Mucosa of descending colon (tissue), 3 donors: ENCODE measurements at regions not wholly inside any gene's neighbourhood (a gene's known extent, or its start where the extent isn't known, plus 50 kb on each side); places are given as distances from the start of the nearest gene placed in this dataset.
"Not testable (repeated sequence)": the region's sequence is repeated elsewhere in the genome, so short reads cannot be mapped to it uniquely, and the experiment has no call there.

Experiments
- ATAC-seq: fragments of 200-7000 bp; cut with Tn5 transposase; one replicate; pipeline ENCODE4 v1.9.1; 2020; ENCODE audit warnings: mild to moderate bottlenecking, moderate library complexity
- DNase-seq, 3 donors: peaks; one replicate each; pipeline ENCODE4 v3.0.0-alpha.2; 2020
- H3K36me3 ChIP-seq: fragments of 200-600 bp; one replicate; pipeline ENCODE4 v1.8.0; 2021; ENCODE audit warnings: low read depth, mild to moderate bottlenecking
- H3K4me1 ChIP-seq: fragments of 200-600 bp; one replicate; pipeline ENCODE4 v1.8.0; 2021; ENCODE audit warnings: low read depth, mild to moderate bottlenecking
- H3K4me3 ChIP-seq: fragments of 200-600 bp; one replicate; pipeline ENCODE4 v1.8.0; 2021; ENCODE audit warnings: mild to moderate bottlenecking
- H3K9me3 ChIP-seq: fragments of 200-600 bp; one replicate; pipeline ENCODE4 v1.8.0; 2021; ENCODE audit warnings: mild to moderate bottlenecking
- CTCF ChIP-seq: fragments of 200-600 bp; IDR thresholded peaks from one replicate; pipeline ENCODE4 v1.8.0; 2022; ENCODE audit warnings: antibody characterized with exemption, mild to moderate bottlenecking
- intact Hi-C, 2 donors: fragments of 100-400 bp; cut with DNase I in 1 of 2; cut with micrococcal nuclease in 1 of 2; formaldehyde crosslinking; loops; one replicate each; pipeline versions ENCODE4 v1.11.0 to v1.11.1; 2022; cut with DNase I, micrococcal nuclease
- donor health status: DM: no; HTN: no; CAD: no; lungs with moderate emphysema.
- donor health status: DM: no; HTN: no; CAD: no.
- donor health status: DM: no; HTN: yes; CAD: no.

GRCh38 chr2:207341804-207342203 is 176.1 kb upstream of the KLF7 start:
- Histone ChIP-seq H3K4me3 (no peak overlapping the region), H3K4me1 (no peaks in the 10 kb centered on the region), H3K36me3 (no peaks in the 10 kb centered on the region), H3K9me3 (no peaks in the 10 kb centered on the region)
- intact Hi-C loops = no loop called here
- no peak for TF ChIP-seq CTCF
- no peak for DNase-seq
- ATAC-seq = no peak

GRCh38 chr2:207344596-207345394 is 179.0 kb upstream of the KLF7 start:
- H3K36me3 ChIP-seq, intact Hi-C loops, H3K9me3 ChIP-seq, H3K4me1 ChIP-seq, H3K4me3 ChIP-seq, DNase-seq, ATAC-seq: not testable (repeated sequence)

GRCh38 chr2:207351171-207351570 is 178.6 kb upstream of the CREB1 start:
- Histone ChIP-seq H3K9me3 (no peaks in the 10 kb centered on the region), H3K4me1 (no peaks in the 10 kb centered on the region), H3K36me3 (no peaks in the 10 kb centered on the region), H3K4me3 (no peak overlapping the region)
- no peak for TF ChIP-seq CTCF
- DNase-seq (no peak), ATAC-seq (no peak)
- intact Hi-C loops = no loop called here

DNA sequence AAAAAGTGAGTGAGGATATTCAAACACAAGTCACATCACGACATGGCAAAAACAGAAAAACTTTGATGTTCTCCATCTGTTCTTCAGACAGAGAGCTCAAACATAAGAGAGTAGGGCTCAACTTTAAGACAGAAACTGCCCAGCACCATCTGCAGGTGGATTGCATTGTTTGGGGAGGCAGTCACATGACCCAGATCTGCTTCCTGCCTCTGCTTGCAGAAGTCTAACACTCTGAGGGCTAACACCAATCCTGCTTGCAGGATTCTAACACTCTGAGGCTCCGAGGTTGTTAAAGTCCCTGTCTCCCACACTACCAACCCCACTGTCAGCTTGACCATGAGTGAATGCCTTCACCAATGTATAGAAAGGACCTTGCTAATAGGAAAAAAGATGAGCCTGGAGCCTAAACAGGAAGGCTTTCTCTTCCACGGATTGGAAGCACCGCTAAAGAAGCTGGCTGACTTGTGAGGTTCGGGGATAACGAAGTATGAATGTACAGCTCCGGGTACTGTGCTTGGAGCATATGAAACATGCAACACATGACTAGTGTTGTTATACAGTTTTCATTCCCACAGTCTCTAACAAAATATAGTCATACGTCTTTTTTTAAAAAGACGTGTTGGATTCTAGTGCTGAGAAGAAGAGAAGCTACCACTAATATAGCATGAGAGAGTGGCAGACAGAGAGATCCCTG is 176.6 kb upstream of the CREB1 start:
- no peaks in the 10 kb centered on the region for H3K4me1 ChIP-seq
- no peaks in the 10 kb centered on the region for H3K9me3 ChIP-seq
- intact Hi-C loops = no loop called here
- H3K36me3 ChIP-seq = no peaks in the 10 kb centered on the region
- H3K4me3 ChIP-seq = no peak overlapping the region
- DNase-seq = peak in 1 of 3 donors; percentile 14
- ATAC-seq = peak; percentile 15
- no peak for TF ChIP-seq CTCF

DNA sequence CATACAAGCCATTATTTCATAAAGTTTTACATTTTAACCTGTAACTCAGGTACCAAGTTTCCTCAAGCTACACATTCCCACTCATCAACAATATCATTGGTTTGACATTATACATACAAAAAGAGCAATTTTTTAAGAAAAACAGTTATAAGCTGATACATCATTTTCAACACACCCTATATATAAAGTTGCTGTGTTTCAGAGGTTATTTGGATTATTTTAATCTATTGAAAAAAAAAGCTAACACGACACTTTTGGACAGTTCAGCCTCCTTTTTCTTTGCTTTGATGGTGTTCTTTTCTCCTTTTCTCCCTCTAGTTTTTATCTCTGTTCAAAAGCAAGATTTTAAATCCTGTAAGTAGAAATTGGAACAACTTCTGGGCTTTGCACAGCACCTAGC is 175.9 kb upstream of the CREB1 start:
- intact Hi-C loops = no loop called here
- Histone ChIP-seq H3K36me3 (no peaks in the 10 kb centered on the region), H3K4me1 (no peaks in the 10 kb centered on the region), H3K9me3 (no peaks in the 10 kb centered on the region), H3K4me3 (no peak overlapping the region)
- DNase-seq (no peak), ATAC-seq (no peak)
- no peak for TF ChIP-seq CTCF

GRCh38 chr2:207354462-207354861 is 175.3 kb upstream of the CREB1 start:
- H3K4me1 ChIP-seq = no peaks in the 10 kb centered on the region
- no peak for TF ChIP-seq CTCF
- no peaks in the 10 kb centered on the region for H3K36me3 ChIP-seq

More at GRCh38 chr2:207354462-207354861, 175.3 kb upstream of the CREB1 start:
- no peak for ATAC-seq
- Histone ChIP-seq H3K4me3 (no peak overlapping the region), H3K9me3 (no peaks in the 10 kb centered on the region)
- no peak for DNase-seq
- intact Hi-C loops = no loop called here
